ENCODE measurements at regions not wholly inside any gene's neighbourhood (a gene's known extent, or its start where the extent isn't known, plus 50 kb on each side); places are given as distances from the start of the nearest gene placed in this dataset.

DNA sequence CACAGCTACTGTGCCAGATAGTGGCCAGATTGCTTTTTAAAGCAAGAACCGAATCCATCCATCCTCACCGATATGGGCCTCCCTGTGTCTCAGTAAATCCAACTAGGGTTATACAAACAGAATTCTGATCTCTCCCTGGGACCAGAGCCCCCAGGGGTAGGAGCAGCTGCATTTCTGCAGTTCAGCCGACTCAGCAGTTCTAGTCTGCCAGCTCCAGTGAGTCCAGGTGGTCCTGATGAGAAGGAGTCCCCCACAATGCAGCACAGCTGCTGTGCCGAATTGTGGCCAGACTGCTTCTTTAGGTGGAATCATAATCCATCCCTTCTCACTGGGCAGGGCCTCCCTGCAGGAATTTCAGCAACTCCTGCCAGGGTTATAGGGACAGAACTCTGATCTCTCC is 532.9 kb downstream of the ACTRT1 start:
- ATAC-seq: no peak
- TF ChIP-seq POLR2AphosphoS5 (IDR thresholded peaks at IDR 0.05; ENCODE audit: low read depth, low read length) (no peak), TCF7L2 (IDR thresholded peaks at IDR 0.05; ENCODE audit: low read depth, low read length) (no peak), SIN3A (IDR thresholded peaks at IDR 0.05; ENCODE audit: borderline replicate concordance, insufficient read depth, low read depth, low read length) (no peak)
- TF ChIP-seq, protein P1, sequence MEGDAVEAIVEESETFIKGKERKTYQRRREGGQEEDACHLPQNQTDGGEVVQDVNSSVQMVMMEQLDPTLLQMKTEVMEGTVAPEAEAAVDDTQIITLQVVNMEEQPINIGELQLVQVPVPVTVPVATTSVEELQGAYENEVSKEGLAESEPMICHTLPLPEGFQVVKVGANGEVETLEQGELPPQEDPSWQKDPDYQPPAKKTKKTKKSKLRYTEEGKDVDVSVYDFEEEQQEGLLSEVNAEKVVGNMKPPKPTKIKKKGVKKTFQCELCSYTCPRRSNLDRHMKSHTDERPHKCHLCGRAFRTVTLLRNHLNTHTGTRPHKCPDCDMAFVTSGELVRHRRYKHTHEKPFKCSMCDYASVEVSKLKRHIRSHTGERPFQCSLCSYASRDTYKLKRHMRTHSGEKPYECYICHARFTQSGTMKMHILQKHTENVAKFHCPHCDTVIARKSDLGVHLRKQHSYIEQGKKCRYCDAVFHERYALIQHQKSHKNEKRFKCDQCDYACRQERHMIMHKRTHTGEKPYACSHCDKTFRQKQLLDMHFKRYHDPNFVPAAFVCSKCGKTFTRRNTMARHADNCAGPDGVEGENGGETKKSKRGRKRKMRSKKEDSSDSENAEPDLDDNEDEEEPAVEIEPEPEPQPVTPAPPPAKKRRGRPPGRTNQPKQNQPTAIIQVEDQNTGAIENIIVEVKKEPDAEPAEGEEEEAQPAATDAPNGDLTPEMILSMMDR (IDR thresholded peaks at IDR 0.05): no peak
- TF ChIP-seq, protein P2, sequence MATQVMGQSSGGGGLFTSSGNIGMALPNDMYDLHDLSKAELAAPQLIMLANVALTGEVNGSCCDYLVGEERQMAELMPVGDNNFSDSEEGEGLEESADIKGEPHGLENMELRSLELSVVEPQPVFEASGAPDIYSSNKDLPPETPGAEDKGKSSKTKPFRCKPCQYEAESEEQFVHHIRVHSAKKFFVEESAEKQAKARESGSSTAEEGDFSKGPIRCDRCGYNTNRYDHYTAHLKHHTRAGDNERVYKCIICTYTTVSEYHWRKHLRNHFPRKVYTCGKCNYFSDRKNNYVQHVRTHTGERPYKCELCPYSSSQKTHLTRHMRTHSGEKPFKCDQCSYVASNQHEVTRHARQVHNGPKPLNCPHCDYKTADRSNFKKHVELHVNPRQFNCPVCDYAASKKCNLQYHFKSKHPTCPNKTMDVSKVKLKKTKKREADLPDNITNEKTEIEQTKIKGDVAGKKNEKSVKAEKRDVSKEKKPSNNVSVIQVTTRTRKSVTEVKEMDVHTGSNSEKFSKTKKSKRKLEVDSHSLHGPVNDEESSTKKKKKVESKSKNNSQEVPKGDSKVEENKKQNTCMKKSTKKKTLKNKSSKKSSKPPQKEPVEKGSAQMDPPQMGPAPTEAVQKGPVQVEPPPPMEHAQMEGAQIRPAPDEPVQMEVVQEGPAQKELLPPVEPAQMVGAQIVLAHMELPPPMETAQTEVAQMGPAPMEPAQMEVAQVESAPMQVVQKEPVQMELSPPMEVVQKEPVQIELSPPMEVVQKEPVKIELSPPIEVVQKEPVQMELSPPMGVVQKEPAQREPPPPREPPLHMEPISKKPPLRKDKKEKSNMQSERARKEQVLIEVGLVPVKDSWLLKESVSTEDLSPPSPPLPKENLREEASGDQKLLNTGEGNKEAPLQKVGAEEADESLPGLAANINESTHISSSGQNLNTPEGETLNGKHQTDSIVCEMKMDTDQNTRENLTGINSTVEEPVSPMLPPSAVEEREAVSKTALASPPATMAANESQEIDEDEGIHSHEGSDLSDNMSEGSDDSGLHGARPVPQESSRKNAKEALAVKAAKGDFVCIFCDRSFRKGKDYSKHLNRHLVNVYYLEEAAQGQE (IDR thresholded peaks at IDR 0.05; ENCODE audit: insufficient read depth in 1 of 2, low read depth in 2 of 2, low read length in 1 of 2): no peak
- H3K4me3 ChIP-seq (ENCODE audit: low read depth in 2 of 2, low read length in 2 of 2): no peak overlapping the region
- no peaks in the 10 kb centered on the region for H3K36me3 ChIP-seq (ENCODE audit: control insufficient read depth, insufficient read depth, low read length)
- no peaks in the 10 kb centered on the region for H3K27me3 ChIP-seq (ENCODE audit: control insufficient read depth, insufficient read depth, low read length)
- DNase-seq (ENCODE audit: low read depth, low spot score): no peak
- no TSS peak for BruUV-seq (replicated peaks)
- in situ Hi-C loops (cut with HindIII; ENCODE audit: low pct_unique_long_range_greater_than_20kb, low sequenced_read_pairs): no loop called here
- no peaks in the 10 kb centered on the region for H3K9me3 ChIP-seq (ENCODE audit: control insufficient read depth, insufficient read depth, low read depth, low read length)
- no peak overlapping the region for H3K27ac ChIP-seq (ENCODE audit: low read length)
- POLR2A ChIA-PET: interaction anchor here (0.7 kb wide), 1 partner anchor 366 kb away, joined by 14 read pairs; no protein-coding TSS in a partner anchor
- CTCF ChIA-PET: no interaction called here
- intact Hi-C loops (cut with micrococcal nuclease; ENCODE audit: unreplicated experiment): no loop called here
- H3K4me1 ChIP-seq (ENCODE audit: control insufficient read depth, insufficient read depth, low read length): no peaks in the 10 kb centered on the region

DNA sequence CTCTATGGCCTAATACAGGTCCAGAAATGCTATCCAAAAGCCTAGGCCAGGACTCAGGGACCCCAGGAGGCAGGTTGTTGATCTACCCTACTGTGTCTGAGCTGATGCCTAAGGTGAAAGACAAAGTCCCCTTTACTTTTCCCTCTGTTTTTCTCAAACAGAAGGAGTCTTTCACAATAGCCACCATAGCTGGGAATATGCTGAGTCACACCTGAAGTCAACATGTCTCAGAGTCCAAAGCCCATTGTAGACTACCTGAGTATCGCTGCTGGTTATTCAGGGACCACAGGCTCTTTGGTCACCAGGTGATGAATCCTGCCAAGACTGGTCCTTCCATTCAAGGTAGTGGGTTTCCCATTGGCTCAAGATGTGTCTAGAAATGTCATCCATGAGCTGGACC is 562.2 kb downstream of the ACTRT1 start:
- intact Hi-C loops (cut with micrococcal nuclease; ENCODE audit: unreplicated experiment): no loop called here
- BruUV-seq (replicated peaks): no TSS peak
- in situ Hi-C loops (cut with HindIII; ENCODE audit: low pct_unique_long_range_greater_than_20kb, low sequenced_read_pairs): no loop called here
- Histone ChIP-seq H3K27ac (ENCODE audit: low read length) (no peak overlapping the region), H3K9me3 (ENCODE audit: control insufficient read depth, insufficient read depth, low read depth, low read length) (no peaks in the 10 kb centered on the region), H3K4me1 (ENCODE audit: control insufficient read depth, insufficient read depth, low read length) (no peaks in the 10 kb centered on the region), H3K27me3 (ENCODE audit: control insufficient read depth, insufficient read depth, low read length) (no peaks in the 10 kb centered on the region), H3K36me3 (ENCODE audit: control insufficient read depth, insufficient read depth, low read length) (no peaks in the 10 kb centered on the region), H3K4me3 (ENCODE audit: low read depth in 2 of 2, low read length in 2 of 2) (no peak overlapping the region)
- CTCF ChIA-PET: no interaction called here
- no peak for ATAC-seq
- DNase-seq (ENCODE audit: low read depth, low spot score): no peak
- TF ChIP-seq POLR2AphosphoS5 (IDR thresholded peaks at IDR 0.05; ENCODE audit: low read depth, low read length): no peak
- TF ChIP-seq, protein P2 (IDR thresholded peaks at IDR 0.05; ENCODE audit: insufficient read depth in 1 of 2, low read depth in 2 of 2, low read length in 1 of 2): no peak
- POLR2A ChIA-PET: no interaction called here
